HG02759 (cell line): ENCODE measurements at regions not wholly inside any gene's neighbourhood (a gene's known extent, or its start where the extent isn't known, plus 50 kb on each side); places are given as distances from the start of the nearest gene placed in this dataset.
A peak's percentile ranks its signal among the peaks of the same experiment; 100 is the strongest.

Experiments used
- ATAC-seq: cut with Tn5 transposase; IDR thresholded peaks from one replicate; pipeline ENCODE4 v1.9.1; 2021; ENCODE audit warnings: mild to moderate bottlenecking, moderate library complexity; ENCODE audit not compliant: unreplicated experiment

DNA sequence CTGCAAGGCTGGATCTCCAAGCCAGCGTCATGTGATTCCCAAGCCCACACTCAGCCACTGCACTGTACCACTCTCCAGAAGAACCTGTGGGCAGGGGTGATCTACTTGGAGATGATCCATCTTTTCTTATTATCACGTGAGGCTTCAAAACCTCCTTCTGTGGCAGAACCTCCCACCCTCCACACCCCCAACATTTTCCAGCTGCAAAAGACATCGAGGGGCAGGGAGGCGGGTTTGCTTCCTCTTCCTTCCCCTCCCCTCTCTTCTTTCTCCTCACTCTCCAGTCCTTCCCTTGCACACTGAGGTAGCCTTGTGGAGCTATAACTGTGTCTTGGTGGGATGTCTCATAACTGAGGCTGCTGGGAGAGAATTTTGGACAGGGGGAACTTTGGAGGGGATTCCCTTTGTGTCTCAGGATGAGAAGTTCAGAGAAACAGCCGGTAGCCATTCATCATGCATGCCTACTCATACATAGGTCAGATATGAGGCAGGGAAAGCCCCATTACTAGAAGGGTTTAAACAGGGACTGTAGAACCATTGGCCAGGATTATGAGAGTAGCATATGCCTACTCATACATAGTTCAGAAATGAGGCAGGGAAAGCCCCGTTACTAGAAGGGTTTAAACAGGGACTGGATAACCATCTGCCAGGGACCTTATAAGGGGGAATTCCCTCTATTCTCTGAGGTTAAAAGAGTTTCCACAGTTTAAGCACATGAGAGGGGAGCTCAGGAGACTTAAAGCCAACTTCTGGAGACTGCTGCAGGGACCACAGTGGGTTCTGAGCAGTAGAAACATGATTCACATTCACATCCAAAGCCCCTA lies 420.7 kb upstream of the CADM1 start:
- peak; percentile 81 for ATAC-seq

DNA sequence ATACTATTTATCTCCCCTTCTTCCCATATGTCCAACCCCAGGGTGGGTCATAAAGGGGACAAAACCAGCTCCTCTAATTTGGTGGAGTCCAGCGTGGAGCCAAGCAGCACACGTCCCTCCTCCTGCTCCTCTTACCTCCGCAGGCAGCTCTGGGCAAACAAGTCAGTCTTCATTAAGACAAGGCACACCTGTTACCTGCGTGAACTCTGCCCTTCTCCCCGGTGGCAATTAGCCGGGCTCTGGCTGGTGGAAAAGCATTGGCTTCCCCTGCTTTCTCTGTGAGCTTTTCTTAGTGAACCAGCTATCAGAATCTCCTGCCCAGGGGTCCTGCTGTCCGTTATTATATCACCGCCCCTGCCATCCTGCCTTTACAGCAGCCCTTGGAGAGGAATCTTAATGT lies 418.7 kb upstream of the CADM1 start:
- ATAC-seq: no peak

DNA sequence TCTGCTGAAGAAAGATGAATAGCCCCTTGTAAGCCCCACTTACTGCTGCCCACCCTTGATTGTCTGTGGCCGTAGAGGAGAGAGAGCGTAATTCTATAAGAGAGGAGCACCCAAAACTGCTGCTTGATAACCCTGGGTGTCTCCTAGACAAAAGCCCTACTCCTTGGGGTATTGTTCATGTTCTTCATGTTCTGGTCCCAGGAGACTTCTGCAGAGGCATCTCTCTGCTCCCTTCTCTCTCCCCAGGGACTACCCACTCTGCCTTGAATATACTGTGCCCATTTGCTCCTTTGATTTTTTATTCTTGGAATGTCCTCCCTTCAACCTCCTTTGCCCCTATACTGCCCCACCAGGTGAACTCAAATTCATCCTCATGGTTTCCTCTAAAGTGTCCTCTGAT lies 417.8 kb upstream of the CADM1 start:
- no peak for ATAC-seq

DNA sequence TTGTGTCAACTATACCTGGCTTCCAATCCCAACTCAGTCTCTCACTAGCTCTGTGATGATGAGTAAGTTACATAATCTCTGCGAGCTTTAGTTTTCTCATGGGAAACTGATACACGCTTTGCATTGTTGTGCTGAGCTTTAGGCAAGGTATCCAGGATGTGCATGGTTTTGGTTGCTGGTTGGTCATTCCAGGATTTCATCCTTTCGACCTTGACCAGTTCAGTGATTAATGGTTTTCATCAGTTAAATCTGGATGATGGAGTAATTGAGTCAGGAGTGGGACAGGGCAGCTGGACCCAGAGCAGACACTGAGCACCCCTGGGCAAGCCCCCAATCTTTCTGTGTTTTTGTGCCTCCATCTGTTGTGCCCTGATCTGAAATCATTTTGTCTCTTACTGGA lies 417.3 kb upstream of the CADM1 start:
- ATAC-seq: no peak

DNA sequence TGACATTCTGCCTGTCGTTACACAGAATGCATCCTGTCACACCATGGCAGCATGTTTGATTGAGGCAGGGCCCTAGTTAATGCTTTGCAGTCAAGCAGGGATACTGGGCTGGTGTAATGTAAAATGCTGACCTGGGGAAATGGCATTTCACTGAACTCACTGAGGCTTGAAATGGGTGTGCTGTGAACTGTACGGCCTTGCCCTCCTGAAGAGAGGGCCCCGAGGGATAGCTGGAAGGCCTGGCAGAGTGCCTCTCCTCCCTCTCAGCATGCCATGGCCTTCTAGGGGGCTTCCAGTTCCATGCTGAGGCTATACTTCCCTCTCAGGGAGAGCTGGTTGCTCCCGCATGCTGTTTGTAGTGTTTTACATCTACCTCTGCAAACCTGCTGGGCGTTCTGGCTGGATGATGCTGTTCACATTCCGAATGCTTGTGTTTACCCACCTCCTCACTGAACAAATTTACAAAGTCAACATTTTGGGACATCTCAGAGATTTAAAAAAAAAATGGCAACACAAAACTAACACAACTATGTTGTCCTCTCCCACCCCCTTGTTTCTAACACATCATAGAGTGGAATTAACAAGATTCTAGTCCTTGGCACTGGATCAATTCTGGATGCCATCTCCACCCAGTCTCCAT lies 416.7 kb upstream of the CADM1 start:
- no peak for ATAC-seq

DNA sequence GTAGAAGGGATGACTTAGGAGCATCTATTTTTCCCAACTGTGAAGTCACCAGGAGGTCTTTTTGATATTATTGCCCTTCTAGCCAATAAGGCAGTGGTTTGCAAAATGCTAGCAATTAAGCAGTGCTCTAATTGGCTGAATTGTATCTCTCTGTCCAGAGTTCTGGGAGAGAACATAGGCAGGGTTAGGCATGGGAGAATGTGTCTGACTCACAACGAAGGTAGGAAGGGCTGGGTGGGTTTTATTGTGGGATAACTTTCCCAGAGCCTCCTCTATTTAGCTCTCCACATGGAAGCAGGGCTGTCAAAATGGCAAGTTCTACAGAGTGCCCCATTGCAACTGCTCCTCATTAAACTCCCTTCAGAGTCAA lies 415.9 kb upstream of the CADM1 start:
- peak; percentile 10 for ATAC-seq

DNA sequence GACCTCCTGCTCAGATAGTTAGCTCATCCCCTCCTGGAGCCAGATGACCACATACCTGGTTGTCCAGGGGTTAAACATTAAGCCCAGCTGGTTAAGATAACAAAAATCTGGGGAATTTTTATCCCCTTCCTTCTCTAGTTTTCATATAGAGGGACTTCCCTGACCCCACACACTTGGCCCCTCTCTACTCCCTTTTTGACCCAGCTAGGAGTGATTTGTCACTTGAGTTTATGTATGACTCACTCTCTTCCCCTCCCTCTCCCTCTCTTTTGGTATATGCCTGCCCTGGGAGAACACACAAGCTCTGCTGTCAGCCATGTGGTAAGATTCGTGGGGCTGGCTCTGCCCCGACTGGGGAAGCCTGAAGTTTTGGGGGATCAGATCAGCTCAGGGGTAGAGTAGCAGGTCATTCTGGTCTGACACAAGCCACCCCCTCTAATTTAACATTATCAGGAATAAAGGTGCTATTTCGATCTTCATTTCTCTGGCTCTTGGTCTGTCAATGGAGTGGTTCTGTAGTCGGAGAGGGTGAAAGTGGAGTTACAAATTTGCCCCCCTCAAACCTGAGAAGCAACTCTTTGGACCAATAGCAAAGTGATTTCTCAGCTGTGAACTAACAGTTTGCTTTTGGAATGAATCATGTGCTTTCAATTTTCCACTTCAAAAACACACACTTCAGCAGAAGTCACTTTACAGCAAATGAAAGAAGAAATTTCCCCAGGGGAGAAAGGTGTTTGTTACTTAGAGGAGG lies 415.3 kb upstream of the CADM1 start:
- peak; percentile 72 for ATAC-seq

DNA sequence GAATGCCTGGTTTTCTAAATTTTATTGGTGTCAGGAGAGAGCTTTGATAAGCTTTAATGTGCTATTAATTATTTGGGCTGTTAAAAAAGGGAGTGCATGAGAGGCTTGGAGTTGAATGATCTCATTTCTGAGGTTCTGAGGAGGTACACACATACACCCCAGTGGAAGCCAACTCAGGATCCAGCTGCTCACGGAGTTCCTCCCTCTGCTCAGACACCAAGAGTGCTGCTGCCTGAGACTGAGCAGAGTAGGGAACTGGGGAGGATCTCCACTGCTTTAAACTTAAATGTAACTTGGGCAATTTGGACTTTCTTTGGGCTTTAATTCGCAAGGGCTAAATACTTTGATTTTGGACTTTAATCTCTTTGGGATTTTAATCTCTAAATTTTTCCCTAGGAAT lies 414.4 kb upstream of the CADM1 start:
- ATAC-seq: no peak

DNA sequence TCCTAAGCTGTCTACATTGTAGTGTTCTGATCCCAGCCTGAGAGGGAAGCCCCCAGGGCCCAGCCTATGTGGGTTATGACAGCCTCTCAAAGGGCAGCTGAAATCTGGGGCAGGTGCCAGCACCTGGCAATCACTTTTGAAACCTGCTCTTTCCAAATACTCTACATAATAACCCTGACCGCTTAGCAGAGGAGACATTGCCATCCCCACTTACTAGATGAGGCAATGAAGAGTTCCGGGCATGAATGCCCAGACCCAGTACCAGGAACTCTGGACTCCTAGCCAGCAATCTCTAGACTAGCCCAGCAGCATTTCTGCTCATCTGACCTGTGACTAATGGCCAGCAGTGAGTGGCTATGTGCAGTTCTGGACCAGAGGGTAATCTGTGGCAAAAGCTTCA lies 412.4 kb upstream of the CADM1 start:
- ATAC-seq: no peak

DNA sequence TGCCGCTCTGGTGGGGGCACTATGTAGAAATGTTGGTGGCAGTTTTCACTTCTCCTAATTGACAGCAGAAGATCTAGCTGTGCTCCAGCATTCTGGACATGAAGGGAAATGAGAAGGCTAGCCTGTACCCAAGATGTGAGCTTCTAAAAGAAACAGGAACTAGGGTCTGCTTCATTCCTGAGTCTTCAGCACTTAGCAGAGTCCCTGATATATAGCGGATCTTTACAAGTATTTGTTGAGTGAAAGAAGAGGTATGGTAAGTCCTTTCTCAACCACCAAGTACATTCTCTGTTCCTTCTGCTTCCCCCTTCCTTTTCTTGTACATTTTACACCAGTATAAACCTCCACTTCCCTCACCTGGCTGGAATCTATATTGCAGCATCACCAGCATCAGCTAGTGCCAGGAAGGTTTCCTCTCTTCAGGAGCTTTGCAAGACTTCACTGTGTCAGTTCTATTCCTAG lies 408.3 kb upstream of the CADM1 start:
- peak; percentile 75 for ATAC-seq

DNA sequence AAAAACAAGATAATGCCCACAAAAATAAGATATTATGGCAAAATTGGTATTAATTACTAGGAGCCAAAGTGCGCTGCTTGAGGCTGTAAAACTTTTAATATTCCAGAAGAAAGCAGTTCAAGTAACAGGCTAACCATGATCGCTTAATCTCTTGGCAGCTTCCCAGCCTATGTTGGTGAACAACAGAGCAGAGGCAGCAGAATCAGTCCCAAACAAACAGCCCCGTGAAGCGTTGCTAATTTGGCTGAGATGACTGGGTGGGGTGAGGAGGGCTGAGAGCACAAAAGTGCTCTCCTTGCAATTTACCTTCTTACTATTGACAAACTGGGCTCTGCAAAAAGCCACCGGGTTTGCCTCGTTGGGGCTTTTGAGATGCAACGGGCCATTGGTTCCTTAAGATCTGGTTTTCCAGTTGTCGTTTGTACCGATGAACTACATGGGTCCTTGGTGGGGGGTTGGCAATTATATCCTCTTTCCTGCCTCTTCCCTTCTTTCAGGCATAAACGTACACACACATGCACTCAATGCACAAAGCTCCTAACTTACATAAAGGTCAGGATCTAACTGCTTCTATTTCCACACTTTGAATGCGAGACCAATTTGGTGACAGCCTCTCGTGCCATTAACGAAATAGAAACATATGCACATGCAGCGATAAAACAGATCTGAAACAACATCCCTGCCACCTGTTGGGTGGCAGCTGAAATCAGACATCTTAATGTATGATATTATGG lies 407.6 kb upstream of the CADM1 start:
- no peak for ATAC-seq

DNA sequence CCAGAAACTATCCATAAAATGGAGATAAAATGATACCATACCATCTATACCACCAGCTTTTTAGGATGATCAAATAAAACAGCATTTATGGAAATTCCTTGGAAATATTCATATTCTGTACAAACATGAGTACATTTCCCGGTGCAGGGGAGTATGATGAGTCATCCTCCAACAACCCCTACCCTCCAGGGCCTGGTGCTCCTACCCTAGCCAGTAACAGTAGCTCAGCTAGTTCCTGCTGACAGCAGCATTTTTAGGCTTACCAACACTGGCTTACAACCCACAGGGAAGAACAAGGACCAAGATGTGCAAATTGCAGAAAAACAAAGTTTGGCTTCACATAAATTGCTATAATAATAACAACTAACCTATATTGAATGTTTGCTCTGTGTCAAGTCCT lies 406.2 kb upstream of the CADM1 start:
- no peak for ATAC-seq

DNA sequence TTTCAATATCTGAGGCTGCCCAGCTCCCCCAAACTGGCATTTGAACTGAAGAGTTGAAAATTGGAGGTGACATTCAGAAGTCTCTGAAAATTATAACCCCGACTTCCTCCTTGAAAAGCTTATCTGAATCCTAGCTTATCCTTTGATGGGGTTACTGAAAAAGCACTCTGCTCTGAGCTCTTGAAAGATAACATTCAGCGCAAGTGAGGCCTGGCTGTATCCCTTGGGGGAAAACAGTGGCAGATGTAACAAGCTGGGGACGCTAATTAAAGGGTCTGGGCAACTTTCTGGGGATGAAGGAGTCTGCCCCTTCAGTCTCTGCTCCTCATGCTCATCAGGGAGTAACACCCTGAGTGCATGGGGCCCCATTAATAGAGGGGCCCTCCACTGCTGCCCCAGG lies 402.0 kb upstream of the CADM1 start:
- no peak for ATAC-seq

DNA sequence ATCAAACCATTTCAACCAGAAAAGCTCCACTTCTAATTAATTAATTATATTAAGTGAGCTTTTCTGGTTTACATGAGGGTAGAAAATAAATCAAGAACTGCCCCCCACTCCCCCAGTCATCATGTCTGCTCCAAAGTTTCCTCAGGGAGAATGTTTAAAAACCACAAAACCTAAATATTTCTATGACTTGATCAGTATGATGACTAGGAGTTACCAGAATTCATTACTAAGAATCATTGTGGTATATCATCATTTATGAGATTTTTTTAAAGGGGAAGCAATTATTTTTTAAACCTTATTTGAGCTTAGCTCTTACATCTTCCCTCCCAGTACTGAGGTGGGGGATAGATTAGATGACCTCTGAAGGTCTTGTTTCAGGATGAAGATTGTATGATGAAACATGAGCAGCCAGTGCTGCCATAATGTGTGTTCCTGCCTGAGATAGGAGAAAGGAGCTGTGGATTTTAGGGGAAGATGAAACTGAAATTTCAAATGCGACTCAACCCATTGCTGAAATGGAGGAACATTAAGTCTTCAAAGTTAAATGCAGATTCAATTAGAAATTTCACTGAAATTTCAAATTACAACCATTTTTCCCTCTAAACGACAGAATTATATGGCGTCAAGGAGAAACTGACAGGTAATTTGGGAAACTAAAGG lies 401.3 kb upstream of the CADM1 start:
- ATAC-seq: no peak

DNA sequence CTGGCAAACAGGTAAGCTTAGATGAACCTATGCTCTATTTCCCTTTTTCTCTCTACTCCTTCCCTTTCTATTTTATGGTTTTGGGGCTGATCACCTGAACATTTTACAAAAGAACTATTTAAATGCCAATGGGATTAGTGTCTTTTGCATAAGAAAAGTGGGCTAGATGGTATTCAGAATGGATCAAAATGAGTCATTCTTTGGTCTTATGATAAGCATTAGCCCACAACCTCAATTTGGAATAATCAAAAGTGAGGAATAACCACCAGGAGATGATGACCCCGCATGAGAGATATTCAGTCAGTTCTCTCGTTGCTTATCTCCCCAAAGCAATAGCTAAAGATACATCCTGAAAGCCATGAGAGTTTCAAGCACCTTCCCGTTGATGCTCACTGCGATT lies 399.0 kb upstream of the CADM1 start:
- no peak for ATAC-seq

DNA sequence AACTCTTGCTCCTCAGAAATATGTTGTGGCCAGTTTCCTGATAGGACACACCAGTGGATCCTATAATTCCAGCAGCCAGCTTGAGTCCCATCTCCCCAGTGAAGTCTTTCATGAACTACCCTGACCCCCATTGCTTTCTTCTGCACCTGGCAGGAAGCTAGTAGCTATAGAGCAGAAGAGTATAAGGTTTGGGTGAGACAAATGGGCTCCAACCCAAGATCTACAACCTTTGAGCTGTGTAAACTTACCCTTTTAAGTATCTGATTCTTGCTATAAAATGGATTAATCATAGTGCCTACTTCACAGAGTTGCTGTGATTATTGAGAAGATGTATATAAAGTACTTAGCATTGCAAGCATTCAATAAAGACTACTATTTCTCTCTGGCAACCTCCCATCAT lies 396.9 kb upstream of the CADM1 start:
- ATAC-seq: no peak

DNA sequence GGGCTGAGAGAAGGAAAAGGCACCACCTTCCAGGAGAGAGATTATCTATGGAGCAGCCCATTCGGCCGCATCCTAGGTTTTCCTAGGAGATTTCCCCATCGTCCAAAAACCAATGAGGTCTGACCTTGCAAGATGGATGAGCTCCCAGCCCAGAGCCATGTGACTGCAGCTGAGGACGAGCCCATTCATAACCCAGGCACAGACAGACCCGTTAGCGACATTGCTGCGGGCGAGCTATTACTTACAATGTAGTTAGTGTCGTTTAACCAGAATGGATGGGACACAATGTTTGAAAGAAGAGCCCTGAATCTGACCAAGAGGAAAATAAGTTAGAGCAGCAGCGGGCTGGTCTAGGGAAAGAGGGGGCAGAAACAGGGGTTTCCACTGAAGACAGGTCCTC lies 395.9 kb upstream of the CADM1 start:
- ATAC-seq: no peak

DNA sequence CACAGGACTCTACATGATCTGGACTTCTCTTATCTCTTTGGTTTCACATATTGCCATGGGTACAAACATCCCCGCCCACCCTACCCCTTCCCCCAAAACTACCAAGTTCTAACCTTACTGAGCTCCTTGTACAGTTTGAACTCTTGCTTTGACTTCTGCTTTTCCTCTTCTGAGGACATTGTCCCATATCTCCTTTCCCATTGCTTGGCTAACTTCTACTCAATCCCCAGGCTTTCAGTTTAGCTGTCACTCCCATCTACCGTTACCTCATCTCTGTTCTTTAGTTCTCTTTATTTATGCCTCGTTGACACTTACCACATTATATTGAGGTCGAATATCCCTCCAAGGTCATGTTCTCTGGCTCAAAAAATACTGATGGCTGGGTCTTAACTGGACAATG lies 393.5 kb upstream of the CADM1 start:
- ATAC-seq: no peak

DNA sequence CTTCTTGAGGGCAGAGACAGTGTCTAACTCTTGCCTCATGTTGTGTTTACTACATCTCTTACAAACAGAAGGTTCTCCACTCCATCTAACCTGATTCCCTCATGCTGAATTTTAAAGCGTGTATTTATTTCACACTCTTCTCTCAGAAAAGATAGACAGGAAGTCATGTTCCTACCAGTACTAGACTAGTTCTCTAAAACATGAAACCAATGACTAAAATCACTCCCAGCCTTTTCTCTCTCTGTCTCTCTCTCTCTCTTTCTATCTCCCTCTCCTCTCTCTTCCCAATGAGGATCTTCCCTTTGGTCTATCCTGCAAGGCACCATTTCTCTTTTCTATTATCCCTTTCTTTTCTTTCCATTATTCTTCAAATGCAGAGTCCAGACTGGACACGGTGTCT lies 391.9 kb upstream of the CADM1 start:
- ATAC-seq: no peak

DNA sequence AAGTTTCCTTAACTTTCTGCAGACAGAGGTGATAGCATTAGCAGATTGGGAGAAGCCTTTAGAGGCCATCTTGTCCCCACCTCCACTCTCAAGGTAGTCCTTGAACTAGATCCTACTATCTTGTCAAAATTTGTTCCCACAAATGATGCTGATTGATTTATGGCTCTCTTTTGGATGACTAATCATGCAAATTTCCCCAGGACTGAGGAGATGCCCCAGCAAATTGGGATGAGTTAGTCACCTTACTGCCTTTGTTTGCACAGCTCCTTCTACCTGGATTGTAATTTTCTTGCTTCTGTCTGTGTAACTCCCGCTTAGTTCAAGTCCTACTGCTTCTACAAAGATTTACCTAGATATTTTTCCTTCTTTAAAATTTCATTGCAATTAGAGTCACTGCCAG lies 391.4 kb upstream of the CADM1 start:
- no peak for ATAC-seq

DNA sequence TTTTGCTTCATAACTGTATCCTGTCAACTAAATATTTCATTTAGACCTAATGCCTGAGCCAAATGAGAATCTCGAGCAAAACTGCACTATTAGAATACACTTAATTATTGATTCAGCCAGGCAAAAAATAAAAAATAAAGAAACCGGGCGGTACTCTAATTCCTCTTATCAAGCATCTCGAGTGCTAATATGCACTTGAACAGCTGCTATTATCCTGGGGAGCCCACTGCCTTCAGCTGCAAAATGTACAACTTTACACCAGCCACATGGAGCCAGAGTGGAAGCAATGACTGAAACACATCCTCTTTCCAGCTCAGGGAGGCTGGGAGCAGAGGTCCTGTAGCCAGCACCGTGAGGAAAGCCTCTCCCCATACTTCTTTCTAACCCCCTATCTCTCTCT lies 390.0 kb upstream of the CADM1 start:
- no peak for ATAC-seq
